PC-3 (cell line): ENCODE measurements at regions not wholly inside any gene's neighbourhood (a gene's known extent, or its start where the extent isn't known, plus 50 kb on each side); places are given as distances from the start of the nearest gene placed in this dataset.

ENCODE experiments used
- EZH2 ChIP-seq: fragments of 300-600 bp; sonication (generic); IDR thresholded peaks from one replicate; pipeline ENCODE4 v1.6.1; 2017; ENCODE audit warnings: antibody characterized with exemption, mild to moderate bottlenecking, low read length; ENCODE audit not compliant: unreplicated experiment
- EZH2phosphoT487 ChIP-seq: fragments of 300-600 bp; sonication (generic); IDR thresholded peaks from 2 replicates; pipeline ENCODE4 v1.6.1; 2018; ENCODE audit warnings: mild to moderate bottlenecking, antibody characterized with exemption, low read length, borderline replicate concordance
- TF ChIP-seq, protein P1 (sequence below): fragments of 300-600 bp; sonication (generic); conservative IDR thresholded peaks from 2 replicates; pipeline ENCODE4 v1.5.1; 2017; ENCODE audit warnings: antibody characterized with exemption, low read depth, mild to moderate bottlenecking, low read length

GRCh38 chr11:116696381-116696941, 76.3 kb downstream of the BUD13 start:
- TF ChIP-seq EZH2 (no peak), EZH2phosphoT487 (no peak)
- TF ChIP-seq, protein P1, sequence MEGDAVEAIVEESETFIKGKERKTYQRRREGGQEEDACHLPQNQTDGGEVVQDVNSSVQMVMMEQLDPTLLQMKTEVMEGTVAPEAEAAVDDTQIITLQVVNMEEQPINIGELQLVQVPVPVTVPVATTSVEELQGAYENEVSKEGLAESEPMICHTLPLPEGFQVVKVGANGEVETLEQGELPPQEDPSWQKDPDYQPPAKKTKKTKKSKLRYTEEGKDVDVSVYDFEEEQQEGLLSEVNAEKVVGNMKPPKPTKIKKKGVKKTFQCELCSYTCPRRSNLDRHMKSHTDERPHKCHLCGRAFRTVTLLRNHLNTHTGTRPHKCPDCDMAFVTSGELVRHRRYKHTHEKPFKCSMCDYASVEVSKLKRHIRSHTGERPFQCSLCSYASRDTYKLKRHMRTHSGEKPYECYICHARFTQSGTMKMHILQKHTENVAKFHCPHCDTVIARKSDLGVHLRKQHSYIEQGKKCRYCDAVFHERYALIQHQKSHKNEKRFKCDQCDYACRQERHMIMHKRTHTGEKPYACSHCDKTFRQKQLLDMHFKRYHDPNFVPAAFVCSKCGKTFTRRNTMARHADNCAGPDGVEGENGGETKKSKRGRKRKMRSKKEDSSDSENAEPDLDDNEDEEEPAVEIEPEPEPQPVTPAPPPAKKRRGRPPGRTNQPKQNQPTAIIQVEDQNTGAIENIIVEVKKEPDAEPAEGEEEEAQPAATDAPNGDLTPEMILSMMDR = no peak
